Stimulated activated CD4-positive, alpha-beta T cell treated with anti-CD3 and anti-CD28 coated beads, TNF-alpha, amount 100 ng/mL, for 24 hours (primary cell): ENCODE measurements at regions not wholly inside any gene's neighbourhood (a gene's known extent, or its start where the extent isn't known, plus 50 kb on each side); places are given as distances from the start of the nearest gene placed in this dataset.
"Not testable (repeated sequence)": the region's sequence is repeated elsewhere in the genome, so short reads cannot be mapped to it uniquely, and the experiment has no call there.

Source experiments
- DNase-seq, 3 experiments: peaks; one replicate each; pipeline ENCODE4 v3.0.0-alpha.2; 2020; ENCODE audit warnings: low read depth in 3 of 3

GRCh38 chr9:73863924-73864323 lies 633.2 kb upstream of the RORB start:
- DNase-seq: no peak

GRCh38 chr9:73866451-73866850 lies 630.7 kb upstream of the RORB start:
- no peak for DNase-seq

GRCh38 chr9:73869264-73869663 lies 627.9 kb upstream of the RORB start:
- peak in 1 of 3 experiments; percentile 1 for DNase-seq

GRCh38 chr9:73871636-73872035 lies 625.5 kb upstream of the RORB start:
- DNase-seq: no peak

- no peak for DNase-seq
Observed at GRCh38 chr9:73872701-73873100, 624.4 kb upstream of the RORB start.

GRCh38 chr9:73880101-73880500 lies 617.0 kb upstream of the RORB start:
- no peak for DNase-seq

- no peak for DNase-seq
Observed at GRCh38 chr9:73889023-73889422, 608.1 kb upstream of the RORB start.

GRCh38 chr9:73890685-73891277 lies 606.4 kb upstream of the RORB start:
- no peak for DNase-seq

GRCh38 chr9:73892335-73892734 lies 604.8 kb upstream of the RORB start:
- DNase-seq: no peak

- DNase-seq: no peak
Observed at GRCh38 chr9:73893230-73893629, 603.9 kb upstream of the RORB start.

GRCh38 chr9:73896061-73896460 lies 601.1 kb upstream of the RORB start:
- no peak for DNase-seq

- no peak for DNase-seq
Observed at GRCh38 chr9:73906671-73907070, 590.5 kb upstream of the RORB start.

GRCh38 chr9:73911804-73912203 lies 585.3 kb upstream of the RORB start:
- no peak for DNase-seq

- no peak for DNase-seq
Observed at GRCh38 chr9:73916016-73916673, 581.0 kb upstream of the RORB start.

GRCh38 chr9:73919712-73920111 lies 577.4 kb upstream of the RORB start:
- DNase-seq: no peak

- no peak for DNase-seq
Observed at GRCh38 chr9:73923796-73924195, 573.3 kb upstream of the RORB start.

GRCh38 chr9:73951147-73951546 lies 546.0 kb upstream of the RORB start:
- no peak for DNase-seq

- DNase-seq: no peak
Observed at GRCh38 chr9:73962792-73963191, 534.3 kb upstream of the RORB start.

- no peak for DNase-seq
Observed at GRCh38 chr9:73969936-73970335, 527.2 kb upstream of the RORB start.

- DNase-seq: not testable (repeated sequence)
Observed at GRCh38 chr9:73976424-73976823, 520.7 kb upstream of the RORB start.

- no peak for DNase-seq
Observed at GRCh38 chr9:73979894-73980264, 517.3 kb upstream of the RORB start.

GRCh38 chr9:73980754-73981153 lies 516.4 kb upstream of the RORB start:
- DNase-seq: no peak

- no peak for DNase-seq
Observed at GRCh38 chr9:73981405-73981804, 515.7 kb upstream of the RORB start.

- no peak for DNase-seq
Observed at GRCh38 chr9:73995836-73996235, 501.3 kb upstream of the RORB start.
